HepG2 (cell line): ENCODE measurements at regions not wholly inside any gene's neighbourhood (a gene's known extent, or its start where the extent isn't known, plus 50 kb on each side); places are given as distances from the start of the nearest gene placed in this dataset.

Experiments used
- ATAC-seq: fragments of 200-7000 bp; cut with Tn5 transposase; 3 replicates; pipeline ENCODE4 v1.9.1; 2020; ENCODE audit warnings: mild to moderate bottlenecking, moderate library complexity
- BruUV-seq: library from RNA; stranded (reverse); fragments of 400-500 nt; replicated peaks from 2 replicates; lab custom pipeline; 2021; lab: Mats Ljungman, UMichigan
- CTCF ChIA-PET: fragments of 300-600 bp; formaldehyde crosslinking; extraction: SDS; loops from one replicate; lab custom pipeline; 2021; ENCODE audit warnings: low total read pairs, inconsistent platforms, low intra/inter-chr PET ratio; lab: Yijun Ruan, JAX
- POLR2A ChIA-PET: fragments of 350-600 bp; sonication (Branson Sonifier 250); formaldehyde crosslinking; loops from one replicate; lab custom pipeline; 2020; ENCODE audit warnings: antibody characterized with exemption, inconsistent platforms; lab: Yijun Ruan, JAX
- DNase-seq: peaks from one replicate; pipeline ENCODE4 v3.0.0-alpha.2; 2015; ENCODE audit warnings: low spot score
- FAIRE-seq: peaks from 3 replicates; lab custom pipeline; 2011; peaks lifted over from hg19 to GRCh38; lab: Jason Lieb, UNC
- H2AFZ ChIP-seq: one replicate; pipeline ENCODE4 v1.6.1; 2011; ENCODE audit warnings: low read length, inconsistent platforms
- H3K27ac ChIP-seq: fragments of 300-600 bp; 3 replicates; pipeline ENCODE4 v1.8.0; 2011; ENCODE audit warnings: mixed run types, mild to moderate bottlenecking, mixed read lengths, low read length, inconsistent platforms; ENCODE audit not compliant: insufficient read depth; ENCODE audit errors: extremely low read length
- H3K27me3 ChIP-seq, 2 experiments: fragments of 200-600 bp in 1 of 2; 2 replicates in 1 of 2; 3 replicates in 1 of 2; pipeline versions ENCODE4 v1.6.0 to v1.8.0; 2011; ENCODE audit warnings: low read length in 2 of 2, mild to moderate bottlenecking in 2 of 2, moderate library complexity in 2 of 2, inconsistent platforms in 1 of 2; ENCODE audit not compliant: insufficient read depth in 2 of 2, control insufficient read depth in 1 of 2
- H3K36me3 ChIP-seq, 2 experiments: fragments of 200-600 bp in 1 of 2; replicated peaks in 1 of 2; 2 replicates in 1 of 2; 3 replicates in 1 of 2; pipeline versions ENCODE4 v1.5.1 to v1.8.0; 2011; ENCODE audit warnings: low read length in 2 of 2, inconsistent platforms in 1 of 2; ENCODE audit not compliant: insufficient read depth in 2 of 2, control insufficient read depth in 1 of 2
- H3K4me1 ChIP-seq: 2 replicates; pipeline ENCODE4 v1.5.1; 2012; ENCODE audit warnings: low read length, inconsistent platforms; ENCODE audit not compliant: insufficient read depth
- H3K4me2 ChIP-seq: 2 replicates; pipeline ENCODE4 v1.6.0; 2011; ENCODE audit warnings: low read depth, low read length, inconsistent platforms
- H3K4me3 ChIP-seq, 3 experiments: fragments of 200-600 bp in 1 of 3; sonication (generic), shearing (Covaris generic) in 1 of 3; replicated peaks in 1 of 3; 2 replicates each; pipeline ENCODE4 v1.5.1; 2011 to 2016; ENCODE audit warnings: low read length in 3 of 3, inconsistent platforms in 2 of 3, low read depth in 2 of 3, mild to moderate bottlenecking in 2 of 3, control low read depth in 1 of 3, mixed read lengths in 1 of 3; ENCODE audit not compliant: insufficient read depth in 1 of 3
- H3K79me2 ChIP-seq: one replicate; pipeline ENCODE4 v1.6.1; 2011; ENCODE audit warnings: low read length, inconsistent platforms; ENCODE audit not compliant: insufficient read depth
- H3K9ac ChIP-seq: 2 replicates; pipeline ENCODE4 v1.6.0; 2011; ENCODE audit warnings: mild to moderate bottlenecking, low read depth, low read length, inconsistent platforms; ENCODE audit not compliant: insufficient read depth
- H3K9me3 ChIP-seq: 2 replicates; pipeline ENCODE4 v1.5.1; 2012; ENCODE audit warnings: mild to moderate bottlenecking, low read length
- H4K20me1 ChIP-seq: 2 replicates; pipeline ENCODE4 v1.6.0; 2011; ENCODE audit warnings: inconsistent platforms, mild to moderate bottlenecking, low read length, moderate library complexity; ENCODE audit not compliant: insufficient read depth
- HOXA7 ChIP-seq: sonication (generic); formaldehyde crosslinking; IDR thresholded peaks from 2 replicates; pipeline ENCODE4 v1.8.1; 2022; ENCODE audit warnings: mild to moderate bottlenecking, missing genetic modification reagents, moderate library complexity
- MED8 ChIP-seq: sonication (generic); formaldehyde crosslinking; IDR thresholded peaks from 2 replicates; pipeline ENCODE4 v1.8.1; 2023; ENCODE audit warnings: mild to moderate bottlenecking, missing genetic modification reagents; ENCODE audit not compliant: insufficient replicate concordance
- MYPOP ChIP-seq: sonication (generic); formaldehyde crosslinking; IDR thresholded peaks from 2 replicates; pipeline ENCODE4 v1.8.1; 2023; ENCODE audit warnings: mild to moderate bottlenecking, moderate library complexity, missing genetic modification reagents
- SIN3B ChIP-seq: fragments of 150-350 bp; IDR thresholded peaks from 2 replicates; pipeline ENCODE4 v1.6.1; 2014; ENCODE audit warnings: low read length
- UBTF ChIP-seq: sonication (generic); formaldehyde crosslinking; IDR thresholded peaks from 2 replicates; pipeline ENCODE4 v1.4.0; 2020; ENCODE audit warnings: mild to moderate bottlenecking, missing genetic modification reagents
- ZBTB34 ChIP-seq: sonication (generic); formaldehyde crosslinking; IDR thresholded peaks from 2 replicates; pipeline ENCODE4 v1.8.0; 2022; ENCODE audit warnings: mild to moderate bottlenecking, missing genetic modification reagents
- ZNF639 ChIP-seq: conservative IDR thresholded peaks from 2 replicates; pipeline ENCODE4 v1.6.1; 2018; ENCODE audit warnings: missing genetic modification reagents
- ZSCAN29 ChIP-seq: sonication (generic); formaldehyde crosslinking; conservative IDR thresholded peaks from 2 replicates; pipeline ENCODE4 v1.4.0; 2020; ENCODE audit warnings: mild to moderate bottlenecking, missing genetic modification reagents
- WGBS: methylation state at CpG from one replicate; pipeline ENCODE4 v1.1.6; 2017; ENCODE audit warnings: low lambda C conversion rate; 5-methylcytosine and 5-hydroxymethylcytosine counted together
- in situ Hi-C: cut with HindIII; loops from 2 replicates; pipeline ENCODE4 v1.10.0; 2017; ENCODE audit warnings: low pct_unique_long_range_greater_than_20kb; ENCODE audit not compliant: extremely low pct_ligation_motif_present
- intact Hi-C: fragments of 100-400 bp; cut with micrococcal nuclease; formaldehyde crosslinking; loops from one replicate; pipeline ENCODE4 v1.10.0; 2022; ENCODE audit not compliant: unreplicated experiment

- WGBS: 80% methylated on average over 8 of the region's 8 CpGs
- ATAC-seq (no peak), DNase-seq (no peak), FAIRE-seq (no peak)
- Histone ChIP-seq H3K27me3 (no peaks in the 10 kb centered on the region), H3K4me1 (no peaks in the 10 kb centered on the region), H2AFZ (no peak overlapping the region), H3K9ac (no peak overlapping the region), H3K27ac (no peak overlapping the region), H3K4me2 (no peak overlapping the region), H3K36me3 (no peaks in the 10 kb centered on the region), H3K9me3 (no peaks in the 10 kb centered on the region), H4K20me1 (no peaks in the 10 kb centered on the region), H3K79me2 (no peaks in the 10 kb centered on the region), H3K4me3 (no peak overlapping the region)
- no TSS peak for BruUV-seq
- in situ Hi-C loops: no loop called here
- CTCF ChIA-PET: no interaction called here
- POLR2A ChIA-PET: no interaction called here
- TF ChIP-seq MED8 (no peak), MYPOP (CRISPR knock-in tag) (no peak)
- intact Hi-C loops: no loop called here
Measured at GRCh38 chrX:80929251-80929650, 119.6 kb upstream of the BRWD3 start.

- no peak overlapping the region for H3K9ac ChIP-seq
- H3K27ac ChIP-seq: no peak overlapping the region
- in situ Hi-C loops: no loop called here
- no peaks in the 10 kb centered on the region for H3K9me3 ChIP-seq
- no peak overlapping the region for H3K4me2 ChIP-seq
- no peak for DNase-seq
- no peak overlapping the region for H3K4me3 ChIP-seq
- ChIA-PET POLR2A (no interaction called here), CTCF (no interaction called here)
- FAIRE-seq: no peak
- WGBS: 0% methylated on average over 1 of the region's 1 CpG
- H3K36me3 ChIP-seq: no peaks in the 10 kb centered on the region
- intact Hi-C loops: no loop called here
- ATAC-seq: no peak
- no peak overlapping the region for H2AFZ ChIP-seq
- no peaks in the 10 kb centered on the region for H3K79me2 ChIP-seq
- H3K4me1 ChIP-seq: no peaks in the 10 kb centered on the region
- H4K20me1 ChIP-seq: no peaks in the 10 kb centered on the region
- H3K27me3 ChIP-seq: no peaks in the 10 kb centered on the region
- no TSS peak for BruUV-seq
- TF ChIP-seq ZSCAN29 (CRISPR knock-in tag) (no peak), HOXA7 (CRISPR knock-in tag) (no peak), SIN3B (no peak), ZNF639 (CRISPR knock-in tag) (no peak), ZBTB34 (CRISPR knock-in tag) (no peak), UBTF (CRISPR knock-in tag) (no peak)
Measured at GRCh38 chrX:80917919-80918318, 108.2 kb upstream of the BRWD3 start.
